H1 (cell line): ENCODE measurements at regions not wholly inside any gene's neighbourhood (a gene's known extent, or its start where the extent isn't known, plus 50 kb on each side); places are given as distances from the start of the nearest gene placed in this dataset.
A peak's percentile ranks its signal among the peaks of the same experiment; 100 is the strongest.

Experiments used
- CTCF ChIA-PET: fragments of 300-600 bp; sonication (Branson Sonifier 250); formaldehyde crosslinking; loops from one replicate; lab custom pipeline; 2021; ENCODE audit not compliant: partially characterized antibody; lab: Charles Lee
- POLR2A ChIA-PET: fragments of 300-600 bp; sonication (Branson Sonifier 250); formaldehyde crosslinking; loops from one replicate; lab custom pipeline; 2021; ENCODE audit warnings: inconsistent platforms; ENCODE audit not compliant: partially characterized antibody; lab: Charles Lee
- DNase-seq, 2 experiments: peaks; one replicate each; pipeline versions ENCODE4 v3.0.0 to v3.0.0-alpha.2; 2010 to 2022; ENCODE audit warnings: low spot score in 2 of 2, low read depth in 1 of 2, mixed read lengths in 1 of 2
- FAIRE-seq: peaks from 2 replicates; lab custom pipeline; 2011; peaks lifted over from hg19 to GRCh38; lab: Jason Lieb, UNC
- H2AFZ ChIP-seq: 2 replicates; pipeline ENCODE4 v1.8.1; 2012; ENCODE audit warnings: low read length, inconsistent platforms
- H2AK5ac ChIP-seq: 2 replicates; pipeline ENCODE4 v1.6.1; 2013; ENCODE audit warnings: low read depth, low read length
- H2BK120ac ChIP-seq: replicated peaks from 2 replicates; pipeline ENCODE3; 2013; ENCODE audit warnings: low read depth, low read length, inconsistent platforms
- H2BK12ac ChIP-seq: 2 replicates; pipeline ENCODE4 v1.6.1; 2013; ENCODE audit warnings: low read depth, low read length
- H2BK15ac ChIP-seq: 2 replicates; pipeline ENCODE4 v1.6.1; 2013; ENCODE audit warnings: low read length
- H2BK20ac ChIP-seq: 2 replicates; pipeline ENCODE4 v1.6.1; 2013; ENCODE audit warnings: low read length
- H2BK5ac ChIP-seq: 2 replicates; pipeline ENCODE4 v1.6.1; 2013; ENCODE audit warnings: low read depth, low read length
- H3K14ac ChIP-seq: 2 replicates; pipeline ENCODE4 v1.6.1; 2013; ENCODE audit warnings: inconsistent platforms; ENCODE audit not compliant: insufficient read length
- H3K18ac ChIP-seq: 2 replicates; pipeline ENCODE4 v1.6.1; 2013; ENCODE audit warnings: low read length; ENCODE audit errors: extremely low read depth
- H3K23ac ChIP-seq: 2 replicates; pipeline ENCODE4 v1.6.1; 2013; ENCODE audit warnings: inconsistent platforms; ENCODE audit not compliant: insufficient read length
- H3K23me2 ChIP-seq: 2 replicates; pipeline ENCODE4 v1.6.1; 2013; ENCODE audit warnings: low read depth, low read length
- H3K27ac ChIP-seq: 2 replicates; pipeline ENCODE4 v1.6.1; 2011; ENCODE audit warnings: low read depth, low read length, inconsistent platforms
- H3K27me3 ChIP-seq, 4 experiments: replicated peaks in 1 of 4; 1 replicate in 1 of 4; 2 replicates in 3 of 4; pipeline versions ENCODE4 v1.6.1 to v1.8.1; 2011 to 2013; ENCODE audit warnings: low read length in 3 of 4, mild to moderate bottlenecking in 3 of 4, inconsistent platforms in 2 of 4, mixed read lengths in 2 of 4, moderate library complexity in 1 of 4; ENCODE audit not compliant: control insufficient read depth in 3 of 4, insufficient read depth in 3 of 4; ENCODE audit errors: extremely low read depth in 1 of 4
- H3K36me3 ChIP-seq, 4 experiments: 2 replicates each; pipeline versions ENCODE4 v1.6.1 to v1.8.1; 2011 to 2013; ENCODE audit warnings: mild to moderate bottlenecking in 4 of 4, low read length in 3 of 4, moderate library complexity in 2 of 4, control low read depth in 1 of 4, inconsistent platforms in 1 of 4; ENCODE audit not compliant: insufficient read depth in 4 of 4, control insufficient read depth in 2 of 4
- H3K4ac ChIP-seq: replicated peaks from 2 replicates; pipeline ENCODE3; 2013; ENCODE audit warnings: low read length, low read depth, mixed read lengths, inconsistent platforms; ENCODE audit not compliant: insufficient read length
- H3K4me1 ChIP-seq, 4 experiments: replicated peaks in 1 of 4; 1 replicate in 1 of 4; 2 replicates in 3 of 4; pipeline versions ENCODE4 v1.6.1 to v1.8.1; 2011 to 2013; ENCODE audit warnings: low read length in 3 of 4, inconsistent platforms in 2 of 4, mixed read lengths in 1 of 4; ENCODE audit not compliant: insufficient read depth in 4 of 4, control insufficient read depth in 3 of 4
- H3K4me2 ChIP-seq, 2 experiments: 2 replicates each; pipeline versions ENCODE4 v1.6.1 to v1.8.1; 2011 to 2013; ENCODE audit warnings: low read depth in 2 of 2, low read length in 2 of 2, control low read depth in 1 of 2, inconsistent platforms in 1 of 2, mild to moderate bottlenecking in 1 of 2; ENCODE audit not compliant: insufficient read depth in 1 of 2
- H3K4me3 ChIP-seq, 4 experiments: fragments of 200-600, 300-600 bp in 1 of 4; sonication (generic), shearing (Covaris generic), sonication (Bioruptor Twin) in 1 of 4; 2 replicates each; pipeline versions ENCODE4 v1.5.1 to v1.8.1; 2011 to 2016; ENCODE audit warnings: low read length in 4 of 4, low read depth in 3 of 4, control low read depth in 2 of 4, inconsistent platforms in 2 of 4, mild to moderate bottlenecking in 2 of 4, mixed read lengths in 1 of 4, moderate library complexity in 1 of 4; ENCODE audit not compliant: insufficient read depth in 2 of 4; ENCODE audit errors: extremely low read depth in 1 of 4
- H3K56ac ChIP-seq: replicated peaks from 2 replicates; pipeline ENCODE3; 2013; ENCODE audit warnings: low read depth, mild to moderate bottlenecking, mixed read lengths, low read length, inconsistent platforms; ENCODE audit not compliant: insufficient read length
- H3K79me1 ChIP-seq: 2 replicates; pipeline ENCODE4 v1.6.1; 2013; ENCODE audit warnings: low read depth, low read length, control low read depth
- H3K79me2 ChIP-seq, 2 experiments: 2 replicates each; pipeline versions ENCODE4 v1.6.1 to v1.8.1; 2012 to 2013; ENCODE audit warnings: low read length in 2 of 2, mild to moderate bottlenecking in 2 of 2, inconsistent platforms in 1 of 2; ENCODE audit not compliant: insufficient read depth in 2 of 2, control insufficient read depth in 1 of 2
- H3K9ac ChIP-seq, 4 experiments: replicated peaks in 1 of 4; 1 replicate in 1 of 4; 2 replicates in 3 of 4; pipeline versions ENCODE4 v1.6.1 to v1.8.1; 2011 to 2013; ENCODE audit warnings: low read depth in 3 of 4, low read length in 3 of 4, control low read depth in 2 of 4, mild to moderate bottlenecking in 2 of 4, moderate library complexity in 2 of 4, inconsistent platforms in 1 of 4; ENCODE audit errors: extremely low read depth in 1 of 4
- H3K9me3 ChIP-seq, 2 experiments: 2 replicates each; pipeline versions ENCODE4 v1.6.1 to v1.8.1; 2012 to 2013; ENCODE audit warnings: mild to moderate bottlenecking in 2 of 2, moderate library complexity in 2 of 2, control low read depth in 1 of 2, inconsistent platforms in 1 of 2, low read depth in 1 of 2, low read length in 1 of 2, mixed read lengths in 1 of 2; ENCODE audit not compliant: insufficient read depth in 2 of 2
- H4K20me1 ChIP-seq, 2 experiments: replicated peaks in 1 of 2; 2 replicates each; pipeline versions ENCODE3 to v1.8.1; 2011 to 2013; ENCODE audit warnings: inconsistent platforms in 2 of 2, low read length in 2 of 2, mild to moderate bottlenecking in 1 of 2; ENCODE audit not compliant: insufficient read depth in 2 of 2, control insufficient read depth in 1 of 2
- H4K5ac ChIP-seq: 2 replicates; pipeline ENCODE4 v1.6.1; 2013; ENCODE audit warnings: low read length, low read depth, mixed read lengths, inconsistent platforms; ENCODE audit not compliant: insufficient read length
- H4K8ac ChIP-seq: 2 replicates; pipeline ENCODE4 v1.8.0; 2013; ENCODE audit warnings: mild to moderate bottlenecking, moderate library complexity, low read length, inconsistent platforms; ENCODE audit not compliant: insufficient read depth; ENCODE audit errors: extremely low read depth
- H4K91ac ChIP-seq: replicated peaks from 2 replicates; pipeline ENCODE3; 2013; ENCODE audit warnings: low read length, mixed read lengths, inconsistent platforms; ENCODE audit not compliant: insufficient read length
- CTCF ChIP-seq, 3 experiments: IDR thresholded peaks; 1 replicate in 2 of 3; 2 replicates in 1 of 3; pipeline versions ENCODE4 v1.5.1 to v1.6.1; 2011; ENCODE audit warnings: low read length in 3 of 3, mild to moderate bottlenecking in 3 of 3, inconsistent platforms in 2 of 3, low read depth in 1 of 3, moderate library complexity in 1 of 3; ENCODE audit not compliant: insufficient read depth in 1 of 3; ENCODE audit errors: control extremely low read depth in 1 of 3
- EP300 ChIP-seq, 2 experiments: IDR thresholded peaks; 1 replicate in 1 of 2; 2 replicates in 1 of 2; pipeline ENCODE4 v1.6.1; 2011 to 2012; ENCODE audit warnings: low read depth in 2 of 2, low read length in 2 of 2, mild to moderate bottlenecking in 2 of 2, borderline replicate concordance in 1 of 2, inconsistent platforms in 1 of 2, moderate library complexity in 1 of 2
- RAD21 ChIP-seq, 2 experiments: IDR thresholded peaks in 1 of 2; conservative IDR thresholded peaks in 1 of 2; 2 replicates each; pipeline ENCODE4 v1.6.1; 2011; ENCODE audit warnings: low read depth in 2 of 2, low read length in 2 of 2, improper control_type of control experiment in 1 of 2, inconsistent platforms in 1 of 2, mild to moderate bottlenecking in 1 of 2, moderate library complexity in 1 of 2
- WGBS, 2 experiments: shearing (Covaris generic) in 1 of 2; methylation state at CpG; one replicate each; pipeline versions ENCODE4 v1.1.6 to v1.1.7; 2013 to 2015; ENCODE audit warnings: low lambda C conversion rate in 2 of 2, mixed read lengths in 2 of 2, inconsistent platforms in 1 of 2, low coverage in 1 of 2, missing lambda C conversion rate in 1 of 2; ENCODE audit not compliant: insufficient replicate concordance in 2 of 2, insufficient coverage in 1 of 2, insufficient read length in 1 of 2; ENCODE audit errors: extremely low coverage in 1 of 2, missing lambda C conversion rate in 1 of 2; 5-methylcytosine and 5-hydroxymethylcytosine counted together

DNA sequence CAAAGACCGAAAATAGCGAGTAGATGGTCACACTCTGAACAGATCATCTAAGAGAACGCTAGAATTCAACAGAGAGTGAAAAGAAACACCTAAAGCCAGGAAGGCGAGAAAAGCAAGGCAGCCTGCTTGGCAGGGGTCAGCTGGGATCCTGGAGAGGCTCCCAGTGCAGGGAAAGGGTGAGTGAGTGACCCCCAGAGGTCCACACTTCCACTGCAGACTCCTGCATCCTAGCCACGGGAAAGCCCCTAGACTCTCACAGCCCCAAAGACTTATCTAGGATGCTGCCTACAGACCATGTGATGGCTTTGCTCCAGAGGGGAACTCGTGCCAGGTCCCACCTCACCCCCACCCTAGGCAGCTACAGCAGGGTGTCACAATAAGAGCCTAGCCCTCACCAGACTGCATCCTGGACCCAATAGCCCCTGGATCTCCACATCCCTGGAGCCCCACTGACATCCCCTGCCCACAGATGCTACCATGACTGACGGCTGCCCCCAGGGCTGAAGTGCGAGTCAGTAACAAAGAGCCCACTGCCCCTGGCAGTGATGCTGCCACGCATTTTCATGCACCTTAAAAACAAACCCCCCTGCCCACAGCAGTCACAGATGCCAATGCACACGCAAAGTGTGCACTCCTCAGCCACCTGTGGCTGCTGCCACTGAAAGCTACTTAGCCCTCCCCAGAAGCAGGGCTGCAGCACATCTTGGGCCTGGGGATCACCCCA, 62.2 kb downstream of the PSMG1 start:
- no peaks in the 10 kb centered on the region for H3K27me3 ChIP-seq
- CTCF ChIA-PET, result interaction anchor here (1.1 to 1.7 kb wide), 3 partner anchors 12 to 132 kb away, joined by 3 to 7 read pairs (median 3); no protein-coding TSS in a partner anchor
- 85% methylated on average over 10 of the region's 10 CpGs; no CpG with 5 or more reads in 1 of the 2 experiments for WGBS, 2 experiments

More for the DNA sequence above, 62.2 kb downstream of the PSMG1 start:
- no peak overlapping the region for H2AK5ac ChIP-seq
- H3K56ac ChIP-seq, result no peak overlapping the region
- H4K91ac ChIP-seq, result no peak overlapping the region
- H2BK20ac ChIP-seq, result no peak overlapping the region
- no peaks in the 10 kb centered on the region for H3K36me3 ChIP-seq
- H3K4me2 ChIP-seq, result no peak overlapping the region
- H3K18ac ChIP-seq, result no peak overlapping the region
- H2AFZ ChIP-seq, result no peak overlapping the region
- FAIRE-seq, result no peak
- H3K4me1 ChIP-seq, result peaks cover 0 to 4% (median 2%) of the 10 kb centered on the region in 4 experiments; a peak in 5 of 7 replicates
- no peak overlapping the region for H2BK15ac ChIP-seq
- no peaks in the 10 kb centered on the region; a peak in 1 of 4 replicates for H3K9me3 ChIP-seq
- no peak overlapping the region for H3K23ac ChIP-seq
- no peak overlapping the region for H2BK5ac ChIP-seq
- no peak overlapping the region for H3K4ac ChIP-seq
- H4K20me1 ChIP-seq, result peaks cover 0 to 5% of the 10 kb centered on the region in 2 experiments
- POLR2A ChIA-PET, result no interaction called here
- no peak overlapping the region for H2BK120ac ChIP-seq
- H3K23me2 ChIP-seq, result no peaks in the 10 kb centered on the region; the same call in 1 of the 2 replicates
- no peak overlapping the region for H3K27ac ChIP-seq
- H3K4me3 ChIP-seq, result no peak overlapping the region
- no peak overlapping the region for H4K5ac ChIP-seq
- H2BK12ac ChIP-seq, result no peak overlapping the region
- no peak overlapping the region for H4K8ac ChIP-seq
- TF ChIP-seq EP300 (IDR thresholded peaks at IDR 0.05; ENCODE audit: borderline replicate concordance in 1 of 2, low read depth in 2 of 2, low read length in 2 of 2) (no peak), RAD21 (IDR thresholded peaks at IDR 0.05 in 1 of 2, conservative IDR thresholded peaks at IDR 0.05 in 1 of 2; ENCODE audit: low read depth in 2 of 2, low read length in 2 of 2) (peak; percentile 47 to 60), CTCF (IDR thresholded peaks at IDR 0.05; ENCODE audit: control extremely low read depth in 1 of 3, insufficient read depth in 1 of 3, low read depth in 1 of 3, low read length in 3 of 3) (peak in 2 of 3 experiments; percentile 26 to 29; a peak in 2 of 4 replicates)
- TF ChIP-seq, all 59 proteins: peak for 2
- H3K79me2 ChIP-seq, result no peaks in the 10 kb centered on the region
- no peaks in the 10 kb centered on the region for H3K79me1 ChIP-seq
- DNase-seq, result peak in 1 of 2 experiments; percentile 35
- H3K14ac ChIP-seq, result no peak overlapping the region
- no peak overlapping the region for H3K9ac ChIP-seq
